ENCODE measurements at regions not wholly inside any gene's neighbourhood (a gene's known extent, or its start where the extent isn't known, plus 50 kb on each side); places are given as distances from the start of the nearest gene placed in this dataset.

GRCh38 chr17:71035226-71035625, 865.9 kb downstream of the KCNJ2 start:
- POLR2A ChIA-PET: no interaction called here
- CTCF ChIA-PET: no interaction called here
- TF ChIP-seq EZH2 (IDR thresholded peaks at IDR 0.05; ENCODE audit: borderline replicate concordance, insufficient read depth, low read depth, low read length, poor library complexity, severe bottlenecking): no peak
- TF ChIP-seq, protein P1, sequence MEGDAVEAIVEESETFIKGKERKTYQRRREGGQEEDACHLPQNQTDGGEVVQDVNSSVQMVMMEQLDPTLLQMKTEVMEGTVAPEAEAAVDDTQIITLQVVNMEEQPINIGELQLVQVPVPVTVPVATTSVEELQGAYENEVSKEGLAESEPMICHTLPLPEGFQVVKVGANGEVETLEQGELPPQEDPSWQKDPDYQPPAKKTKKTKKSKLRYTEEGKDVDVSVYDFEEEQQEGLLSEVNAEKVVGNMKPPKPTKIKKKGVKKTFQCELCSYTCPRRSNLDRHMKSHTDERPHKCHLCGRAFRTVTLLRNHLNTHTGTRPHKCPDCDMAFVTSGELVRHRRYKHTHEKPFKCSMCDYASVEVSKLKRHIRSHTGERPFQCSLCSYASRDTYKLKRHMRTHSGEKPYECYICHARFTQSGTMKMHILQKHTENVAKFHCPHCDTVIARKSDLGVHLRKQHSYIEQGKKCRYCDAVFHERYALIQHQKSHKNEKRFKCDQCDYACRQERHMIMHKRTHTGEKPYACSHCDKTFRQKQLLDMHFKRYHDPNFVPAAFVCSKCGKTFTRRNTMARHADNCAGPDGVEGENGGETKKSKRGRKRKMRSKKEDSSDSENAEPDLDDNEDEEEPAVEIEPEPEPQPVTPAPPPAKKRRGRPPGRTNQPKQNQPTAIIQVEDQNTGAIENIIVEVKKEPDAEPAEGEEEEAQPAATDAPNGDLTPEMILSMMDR (IDR thresholded peaks at IDR 0.05): no peak
- DNase-seq: no peak
- no peak for ATAC-seq (ENCODE audit: low read depth)
- Histone ChIP-seq H3K79me2 (ENCODE audit: control insufficient read depth, insufficient read depth, low read length) (no peaks in the 10 kb centered on the region), H3K4me2 (replicated peaks; ENCODE audit: low read depth, low read length, poor library complexity, severe bottlenecking) (no peak overlapping the region), H3K27me3 (replicated peaks in 1 of 4; ENCODE audit: control extremely low read depth in 1 of 4, control insufficient read depth in 3 of 4, insufficient read depth in 4 of 4, low read length in 3 of 4) (no peaks in the 10 kb centered on the region), H3K9me3 (ENCODE audit: control extremely low read depth in 1 of 3, control insufficient read depth in 2 of 3, insufficient read depth in 1 of 3, low read length in 2 of 3) (peaks cover 0 to 4% (median 0%) of the 10 kb centered on the region in 3 donors), H3K4me1 (ENCODE audit: control insufficient read depth in 2 of 2, insufficient read depth in 2 of 2, low read length in 2 of 2) (no peaks in the 10 kb centered on the region), H3K36me3 (replicated peaks in 1 of 2; ENCODE audit: control extremely low read depth in 1 of 2, control insufficient read depth in 1 of 2, extremely low read depth in 1 of 2, insufficient read depth in 2 of 2, low read length in 1 of 2) (no peaks in the 10 kb centered on the region), H4K20me1 (ENCODE audit: control insufficient read depth, insufficient read depth, low read length, poor library complexity, severe bottlenecking) (no peaks in the 10 kb centered on the region), H3K9ac (ENCODE audit: low read length) (no peak overlapping the region), H3K4me3 (ENCODE audit: control extremely low read depth in 1 of 5, extremely low read depth in 1 of 5, insufficient read depth in 1 of 5, low read depth in 2 of 5, low read length in 4 of 5) (no peak overlapping the region), H2AFZ (ENCODE audit: insufficient read depth, low read depth, low read length, poor library complexity, severe bottlenecking) (no peak overlapping the region), H3K27ac (ENCODE audit: low read length in 2 of 2) (no peak overlapping the region)
- H3K27ac Mint-ChIP-seq: no peak overlapping the region
- H3K4me1 Mint-ChIP-seq: no peaks in the 10 kb centered on the region
- no peak overlapping the region for H3K4me3 Mint-ChIP-seq
- no peaks in the 10 kb centered on the region for H3K27me3 Mint-ChIP-seq
- intact Hi-C loops (cut with micrococcal nuclease): no loop called here
- H3K9me3 Mint-ChIP-seq (ENCODE audit: insufficient read depth): no peaks in the 10 kb centered on the region
- WGBS (ENCODE audit: insufficient coverage): 92% methylated on average over 3 of the region's 3 CpGs

DNA sequence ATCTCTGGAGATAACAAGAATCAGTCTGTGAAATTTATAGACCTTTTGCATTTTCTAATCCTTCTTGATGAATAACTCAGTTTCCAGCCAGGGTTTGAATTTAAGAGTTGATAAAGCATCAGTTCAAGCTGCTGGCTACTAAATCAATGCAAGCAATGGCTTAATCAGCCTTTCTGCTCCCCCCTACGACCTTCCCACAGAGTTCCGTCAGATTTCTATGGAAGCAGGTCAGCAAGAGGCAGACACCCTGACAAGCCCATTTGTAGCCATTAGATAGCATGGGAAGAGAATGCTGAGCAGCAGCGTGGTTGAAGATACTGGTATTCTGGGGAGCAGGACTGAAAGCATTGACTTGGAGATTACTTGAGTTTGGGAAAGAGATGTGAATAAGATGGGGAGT, 868.1 kb downstream of the KCNJ2 start:
- H3K27me3 ChIP-seq (replicated peaks in 1 of 4; ENCODE audit: control extremely low read depth in 1 of 4, control insufficient read depth in 3 of 4, insufficient read depth in 4 of 4, low read length in 3 of 4): no peaks in the 10 kb centered on the region
- Mint-ChIP-seq H3K9me3 (ENCODE audit: insufficient read depth) (no peaks in the 10 kb centered on the region), H3K27ac (no peak overlapping the region), H3K27me3 (no peaks in the 10 kb centered on the region), H3K4me1 (no peaks in the 10 kb centered on the region), H3K4me3 (no peak overlapping the region)
- H3K27ac ChIP-seq (ENCODE audit: low read length in 2 of 2): no peak overlapping the region
- H3K79me2 ChIP-seq (ENCODE audit: control insufficient read depth, insufficient read depth, low read length): no peaks in the 10 kb centered on the region
- DNase-seq (no peak), ATAC-seq (ENCODE audit: low read depth) (no peak)
- intact Hi-C loops (cut with micrococcal nuclease): no loop called here
- no peaks in the 10 kb centered on the region for H4K20me1 ChIP-seq (ENCODE audit: control insufficient read depth, insufficient read depth, low read length, poor library complexity, severe bottlenecking)
- 77% methylated on average over 3 of the region's 3 CpGs for WGBS (ENCODE audit: insufficient coverage)
- CTCF ChIA-PET: no interaction called here
- POLR2A ChIA-PET: no interaction called here
- H3K9me3 ChIP-seq (ENCODE audit: control extremely low read depth in 1 of 3, control insufficient read depth in 2 of 3, insufficient read depth in 1 of 3, low read length in 2 of 3): peaks cover 0 to 4% (median 0%) of the 10 kb centered on the region in 3 donors
- no peak overlapping the region for H2AFZ ChIP-seq (ENCODE audit: insufficient read depth, low read depth, low read length, poor library complexity, severe bottlenecking)
- no peak overlapping the region for H3K4me3 ChIP-seq (ENCODE audit: control extremely low read depth in 1 of 5, extremely low read depth in 1 of 5, insufficient read depth in 1 of 5, low read depth in 2 of 5, low read length in 4 of 5)
- no peaks in the 10 kb centered on the region for H3K4me1 ChIP-seq (ENCODE audit: control insufficient read depth in 2 of 2, insufficient read depth in 2 of 2, low read length in 2 of 2)
- H3K4me2 ChIP-seq (replicated peaks; ENCODE audit: low read depth, low read length, poor library complexity, severe bottlenecking): no peak overlapping the region
- no peak overlapping the region for H3K9ac ChIP-seq (ENCODE audit: low read length)
- no peaks in the 10 kb centered on the region for H3K36me3 ChIP-seq (replicated peaks in 1 of 2; ENCODE audit: control extremely low read depth in 1 of 2, control insufficient read depth in 1 of 2, extremely low read depth in 1 of 2, insufficient read depth in 2 of 2, low read length in 1 of 2)
- TF ChIP-seq, protein P1 (IDR thresholded peaks at IDR 0.05): no peak

All from B cell (primary cell).